K562 (cell line): ENCODE measurements at regions not wholly inside any gene's neighbourhood (a gene's known extent, or its start where the extent isn't known, plus 50 kb on each side); places are given as distances from the start of the nearest gene placed in this dataset.
A peak's percentile ranks its signal among the peaks of the same experiment; 100 is the strongest.

Experiments used
- BCOR ChIP-seq: fragments of 450-650 bp; IDR thresholded peaks from 2 replicates; pipeline ENCODE4 v1.6.1; 2016
- L3MBTL2 ChIP-seq: fragments of 450-650 bp; IDR thresholded peaks from 2 replicates; pipeline ENCODE4 v1.6.1; 2016; ENCODE audit warnings: mild to moderate bottlenecking, moderate library complexity
- MBD2 ChIP-seq: sonication (generic); IDR thresholded peaks from 2 replicates; pipeline ENCODE4 v1.6.1; 2016; ENCODE audit warnings: low read depth, borderline replicate concordance
- RREB1 ChIP-seq: fragments of 250-450 bp; sonication (Bioruptor Pico); IDR thresholded peaks from 2 replicates; pipeline ENCODE4 v1.4.0; 2020
- TCF15 ChIP-seq: fragments of 250-450 bp; sonication (Bioruptor Pico); IDR thresholded peaks from 2 replicates; pipeline ENCODE4 v1.8.0; 2022; ENCODE audit warnings: moderate library complexity, mild to moderate bottlenecking, inconsistent platforms
- UBTF ChIP-seq, 2 experiments: IDR thresholded peaks; 2 replicates each; pipeline ENCODE4 v1.6.1; 2012; ENCODE audit warnings: improper control_type of control experiment in 2 of 2, low read depth in 2 of 2, low read length in 2 of 2, borderline replicate concordance in 1 of 2
- ZNF263 ChIP-seq: sonication (generic); formaldehyde crosslinking; IDR thresholded peaks from 2 replicates; pipeline ENCODE4 v1.8.0; 2022; ENCODE audit warnings: mild to moderate bottlenecking, missing genetic modification reagents, borderline replicate concordance
- ZNF3 ChIP-seq: fragments of 250-450 bp; sonication (Bioruptor Pico); IDR thresholded peaks from 2 replicates; pipeline ENCODE4 v1.5.0; 2021; ENCODE audit warnings: mild to moderate bottlenecking, moderate library complexity
- ZNF407 ChIP-seq: fragments of 450-650 bp; IDR thresholded peaks from 2 replicates; pipeline ENCODE4 v1.6.1; 2016; ENCODE audit warnings: low read depth

- TF ChIP-seq RREB1 (0 out of 2 replicates have a peak, but pooled peaks have one; percentile 28), ZNF263 (CRISPR knock-in tag) (peak; percentile 60; the same call in 1 of the 2 replicates), ZNF407 (no peak), ZNF3 (CRISPR knock-in tag) (no peak), MBD2 (peak; percentile 59), UBTF (IDR thresholded peaks at IDR 0.05; ENCODE audit: borderline replicate concordance in 1 of 2, low read depth in 2 of 2, low read length in 2 of 2) (peak in 1 of 2 experiments; percentile 62; a peak in 2 of 4 replicates), L3MBTL2 (peak; percentile 60), TCF15 (CRISPR knock-in tag) (0 out of 2 replicates have a peak, but pooled peaks have one; percentile 2), BCOR (peak; percentile 31; the same call in 1 of the 2 replicates)
Observed at GRCh38 chr20:62533591-62534495, 58.0 kb upstream of the GATA5 start (continued).
